ENCODE measurements at regions not wholly inside any gene's neighbourhood (a gene's known extent, or its start where the extent isn't known, plus 50 kb on each side); places are given as distances from the start of the nearest gene placed in this dataset.
"Not testable (repeated sequence)": the region's sequence is repeated elsewhere in the genome, so short reads cannot be mapped to it uniquely, and the experiment has no call there.

DNA sequence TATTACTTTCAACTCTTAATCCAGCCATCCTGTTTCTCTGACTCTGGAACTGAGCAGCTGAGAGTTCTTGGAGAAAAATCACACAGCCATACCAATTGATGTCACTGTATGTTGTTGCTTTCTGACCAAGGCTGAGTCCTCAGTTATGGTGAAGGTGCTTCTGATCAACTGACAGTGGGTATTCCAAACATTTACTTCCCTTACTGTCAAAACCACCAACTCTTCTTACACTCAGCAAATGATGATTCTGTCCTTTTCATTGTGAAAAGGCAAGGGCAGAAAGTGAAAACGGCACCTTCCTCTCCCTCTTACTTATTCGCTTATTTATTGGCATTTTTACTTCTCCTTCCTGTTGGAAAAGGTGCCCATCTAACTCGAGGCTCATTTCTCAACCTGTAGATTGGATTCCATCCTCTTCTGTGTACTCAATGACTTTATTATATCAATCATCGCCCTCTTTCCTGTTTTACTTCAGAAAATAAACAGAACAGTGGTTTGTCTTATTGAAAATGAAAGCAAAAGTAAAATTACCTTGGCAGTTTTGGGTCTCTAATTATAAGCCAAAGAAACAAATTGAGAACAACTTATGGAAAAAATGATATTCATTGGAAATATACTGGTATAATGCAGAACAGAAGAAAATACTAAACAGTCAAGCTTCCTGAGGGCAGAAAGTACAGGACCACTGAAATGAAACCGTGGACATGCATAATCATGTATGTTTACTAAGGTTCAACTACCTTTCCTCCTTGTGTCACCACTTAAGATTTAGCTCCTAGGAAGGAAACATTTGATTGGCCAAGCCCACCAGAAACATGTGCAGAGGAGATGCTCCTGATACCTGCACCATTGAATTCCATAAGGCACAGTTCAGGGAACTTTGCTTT lies 104.5 kb upstream of the CHD1 start:
- no peak for DNase-seq

DNA sequence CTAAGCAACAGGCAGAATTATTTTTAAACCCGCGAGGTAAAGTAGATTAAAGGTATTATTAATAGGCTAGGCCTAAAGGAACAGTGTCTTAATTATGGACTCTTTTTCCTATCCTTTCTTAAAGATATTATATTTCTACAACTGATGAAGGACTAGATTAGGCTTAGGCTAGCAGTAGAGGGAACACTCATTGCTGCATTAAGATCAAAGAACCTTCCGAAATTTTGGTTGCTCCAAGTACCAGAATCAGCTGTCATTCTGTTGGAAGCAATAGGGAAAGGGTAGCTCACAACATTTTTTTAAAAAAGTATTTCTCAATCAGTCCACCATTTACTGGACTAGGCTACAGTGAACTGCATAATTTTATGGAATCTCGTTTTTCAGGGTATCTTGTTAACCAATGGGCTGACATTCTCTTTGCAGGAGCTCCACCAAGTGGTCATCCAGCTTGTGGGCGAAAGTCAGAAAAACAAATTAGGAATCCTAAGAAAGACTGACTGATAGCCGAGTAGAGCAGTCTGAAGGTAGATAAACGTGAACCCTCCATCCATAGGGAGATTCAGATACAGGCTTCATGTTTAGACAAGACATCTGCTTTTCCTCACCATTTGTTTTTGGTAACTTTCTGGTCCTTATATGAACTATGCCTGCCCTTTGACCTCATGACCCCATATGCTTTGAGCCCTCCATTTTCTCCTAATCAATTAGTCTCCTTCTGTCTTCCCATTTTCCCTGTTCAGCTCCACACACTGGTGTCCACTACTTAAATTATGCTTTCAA lies 103.6 kb upstream of the CHD1 start:
- DNase-seq: peak; percentile 23

DNA sequence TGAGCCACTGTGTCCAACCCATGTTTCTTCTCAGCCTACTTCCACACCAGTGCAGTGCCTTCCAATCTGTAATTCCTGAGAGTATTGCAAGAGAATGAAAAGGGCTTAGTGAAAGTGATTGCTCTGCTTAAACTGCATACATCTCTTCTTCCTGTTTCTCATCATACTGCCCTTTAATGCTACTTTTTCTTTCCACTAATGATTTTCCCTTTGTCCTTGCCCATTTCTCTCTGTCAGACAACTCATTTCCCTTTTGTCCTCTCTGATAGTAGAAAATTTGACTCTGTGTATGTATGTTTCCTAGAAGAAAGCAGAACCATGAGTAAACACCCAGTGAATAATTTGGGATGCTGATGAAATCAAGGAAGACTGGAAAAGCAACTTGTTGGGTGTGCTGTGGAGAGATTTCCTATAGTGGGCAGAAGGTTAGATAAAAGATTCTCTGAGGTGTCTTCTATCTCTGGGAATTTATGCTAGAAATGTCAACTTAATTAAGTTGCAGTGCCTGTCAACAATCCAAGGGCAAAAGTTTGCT lies 102.2 kb upstream of the CHD1 start:
- no peak for DNase-seq

DNA sequence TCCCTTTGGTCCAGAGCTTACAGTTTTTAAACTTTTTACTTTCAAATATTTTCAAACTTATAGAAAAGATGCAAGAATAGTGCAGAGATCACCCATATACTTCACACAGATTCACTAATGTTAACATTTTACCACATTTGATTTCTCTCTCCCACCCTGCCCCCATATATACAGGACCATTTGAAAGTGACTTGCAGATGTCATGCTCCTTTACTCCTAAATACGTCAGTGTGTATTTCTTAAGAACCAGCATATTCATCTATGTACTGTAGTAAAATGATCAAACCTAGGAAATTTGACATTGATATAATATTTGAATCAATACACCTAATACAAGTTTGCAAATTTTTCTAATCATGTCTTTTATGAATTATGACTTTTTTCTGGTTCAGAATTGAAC lies 100.4 kb upstream of the CHD1 start:
- no peak for DNase-seq

DNA sequence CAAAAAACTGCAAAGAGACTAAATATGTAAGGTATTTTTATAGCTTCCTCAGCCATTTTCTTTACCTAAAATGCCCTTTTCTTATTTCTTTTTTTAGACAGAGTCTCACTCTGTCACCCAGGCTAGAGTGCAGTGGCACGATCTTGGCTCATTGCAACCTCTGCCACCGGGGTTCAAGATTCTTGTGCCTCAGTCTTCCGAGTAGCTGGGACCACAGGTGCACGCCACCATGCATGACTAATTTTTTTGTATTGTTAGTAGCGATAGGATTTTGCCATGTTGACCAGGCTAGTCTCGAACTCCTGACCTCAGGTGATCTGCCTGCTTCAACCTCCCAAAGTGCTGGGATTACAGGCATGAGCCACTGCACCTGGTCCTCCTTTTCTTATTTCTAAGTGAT lies 99.4 kb upstream of the CHD1 start:
- DNase-seq: not testable (repeated sequence)

DNA sequence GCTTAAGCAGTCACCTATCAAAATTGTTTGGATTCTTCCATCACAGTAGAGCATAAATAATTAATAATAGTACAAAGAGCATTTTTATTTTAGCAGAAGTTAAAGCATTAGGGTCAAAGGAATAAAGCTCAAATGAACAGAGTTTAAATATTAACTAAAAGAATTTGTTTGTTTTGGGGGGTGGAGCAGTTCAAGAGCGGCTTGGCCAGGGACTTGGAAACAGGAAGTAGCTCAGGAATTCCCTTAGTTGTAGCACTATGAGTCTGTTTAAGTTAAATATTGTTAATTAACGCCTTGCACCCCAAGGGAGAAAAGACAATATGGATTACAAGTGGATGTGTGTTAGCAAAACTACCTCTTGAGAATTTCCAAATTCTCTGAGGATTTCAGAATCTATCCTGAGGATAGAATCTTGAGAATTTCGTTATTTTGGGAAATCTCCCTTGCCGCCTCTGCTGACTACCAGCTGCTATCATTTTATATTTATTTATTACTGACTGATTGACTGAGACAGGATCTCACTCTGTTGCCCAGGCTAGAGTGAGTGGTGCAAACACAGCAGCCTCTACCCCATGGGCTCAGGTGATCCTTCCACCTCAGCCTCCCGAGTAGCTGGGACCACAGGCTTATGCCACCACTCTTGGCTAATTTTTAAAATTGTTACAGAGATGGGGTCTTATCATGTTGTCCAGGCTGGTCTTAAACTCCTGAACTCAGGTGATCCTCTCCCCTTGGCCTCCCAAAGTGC lies 96.7 kb upstream of the CHD1 start:
- DNase-seq: no peak

DNA sequence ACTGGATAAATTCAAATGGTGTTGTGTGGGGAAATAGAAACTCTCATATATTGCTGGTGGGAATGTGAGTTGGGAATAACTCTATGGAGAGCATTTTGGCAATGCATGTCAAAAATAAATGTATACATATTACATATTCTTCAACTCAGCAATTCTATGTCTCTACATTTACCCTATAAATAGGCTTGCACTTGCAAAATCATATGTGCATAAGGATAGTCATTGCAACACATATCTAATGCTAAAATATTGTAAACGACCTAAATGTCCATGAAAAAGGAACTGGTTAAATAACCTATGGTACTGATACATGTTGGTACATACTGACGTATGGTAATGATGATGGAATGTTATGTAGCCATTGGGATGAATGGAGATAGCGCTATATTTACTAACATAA lies 94.5 kb upstream of the CHD1 start:
- no peak for DNase-seq

DNA sequence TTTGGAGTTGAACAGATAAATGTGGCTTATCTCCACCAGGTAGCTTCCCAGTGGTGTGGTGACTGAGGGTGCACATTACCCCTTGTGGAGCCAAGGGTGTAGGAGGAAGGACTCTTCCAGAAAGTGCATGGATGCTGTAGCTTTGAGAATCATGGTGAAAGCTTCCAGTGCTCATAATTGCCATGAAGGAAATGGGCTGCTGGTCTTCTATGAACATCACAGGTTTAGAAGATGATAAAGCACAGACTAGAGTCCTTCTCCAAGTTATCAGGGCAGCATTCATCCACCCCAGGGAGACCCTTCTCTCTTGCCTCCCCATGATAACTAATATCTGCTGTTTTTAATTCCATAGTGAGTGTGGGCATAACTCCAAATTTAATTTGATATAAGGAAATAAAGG lies 93.4 kb upstream of the CHD1 start:
- no peak for DNase-seq

DNA sequence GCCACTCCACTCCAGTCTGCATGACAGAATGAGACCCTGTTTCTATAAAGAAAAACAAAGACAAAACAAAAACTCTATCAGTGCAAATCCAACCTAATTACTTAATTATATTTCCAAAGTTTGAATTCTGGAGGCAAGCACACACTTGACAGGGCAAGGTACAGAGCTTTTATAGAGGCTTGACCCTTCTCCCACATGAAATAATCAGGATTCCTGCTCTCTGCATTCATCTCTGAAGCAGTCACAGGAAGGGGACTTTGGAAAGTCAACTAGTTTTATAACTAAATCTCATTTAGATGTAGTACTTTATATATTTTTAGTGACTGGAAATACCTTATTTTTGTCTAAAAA lies 91.9 kb upstream of the CHD1 start:
- DNase-seq: no peak

DNA sequence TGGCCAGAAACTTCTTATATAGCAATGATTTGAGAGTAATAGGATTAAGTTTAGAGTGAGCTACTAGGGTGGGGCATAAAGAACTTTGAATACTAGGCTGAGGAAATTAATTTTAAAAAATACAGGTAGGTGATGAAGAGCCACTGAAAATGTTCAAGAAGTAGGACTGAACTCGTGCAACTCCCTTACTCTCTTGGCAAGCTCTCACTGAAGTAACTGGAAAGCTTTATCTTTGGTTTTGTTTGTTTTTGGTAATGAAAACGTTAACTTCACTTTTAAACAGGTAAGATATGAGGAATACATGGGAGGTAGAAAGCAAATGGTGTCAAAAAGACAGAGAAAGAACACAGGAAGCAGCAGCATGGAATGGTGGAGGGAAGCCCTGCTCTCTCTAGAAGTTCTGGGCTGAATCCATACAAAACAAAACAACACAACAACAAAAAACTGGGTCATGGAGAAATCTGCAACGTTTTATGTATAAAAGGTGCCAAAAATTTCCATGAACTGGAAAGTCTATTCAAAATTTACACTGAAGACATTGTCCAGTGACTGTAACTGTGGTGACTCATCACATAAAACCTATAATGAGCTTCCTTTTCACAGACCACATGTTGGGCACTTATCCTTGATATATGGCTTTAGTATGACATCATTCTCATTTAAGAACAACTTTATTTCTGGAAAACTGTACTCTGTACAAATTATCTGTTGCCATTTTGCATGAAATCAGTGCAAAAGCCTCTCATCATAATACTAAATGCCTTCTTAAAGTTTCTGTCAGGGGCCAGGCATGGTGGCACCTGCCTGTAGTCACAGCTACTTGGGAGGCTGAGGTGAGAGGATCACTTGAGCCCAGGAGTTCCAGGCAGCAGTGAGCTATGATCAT lies 91.2 kb upstream of the CHD1 start:
- DNase-seq: no peak

DNA sequence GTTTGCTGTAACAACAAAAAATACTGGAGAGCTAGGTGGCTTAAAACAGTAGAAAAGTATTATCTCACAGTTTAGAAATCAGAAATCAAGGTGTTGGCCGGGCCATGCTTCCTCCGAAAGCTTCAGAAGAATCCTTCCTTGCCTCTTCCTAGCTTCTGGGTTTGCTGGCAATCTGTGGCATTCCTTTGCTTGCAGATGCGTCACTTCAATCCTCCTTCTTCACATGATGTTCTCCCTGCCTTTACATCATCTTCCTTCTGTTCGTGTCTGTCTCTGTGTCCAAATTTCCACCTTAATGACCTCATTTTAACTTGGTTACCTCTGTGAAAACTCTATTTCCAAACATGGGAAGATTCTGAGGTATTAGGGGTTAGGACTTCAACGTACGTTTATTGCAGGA lies 90.4 kb upstream of the CHD1 start:
- no peak for DNase-seq

DNA sequence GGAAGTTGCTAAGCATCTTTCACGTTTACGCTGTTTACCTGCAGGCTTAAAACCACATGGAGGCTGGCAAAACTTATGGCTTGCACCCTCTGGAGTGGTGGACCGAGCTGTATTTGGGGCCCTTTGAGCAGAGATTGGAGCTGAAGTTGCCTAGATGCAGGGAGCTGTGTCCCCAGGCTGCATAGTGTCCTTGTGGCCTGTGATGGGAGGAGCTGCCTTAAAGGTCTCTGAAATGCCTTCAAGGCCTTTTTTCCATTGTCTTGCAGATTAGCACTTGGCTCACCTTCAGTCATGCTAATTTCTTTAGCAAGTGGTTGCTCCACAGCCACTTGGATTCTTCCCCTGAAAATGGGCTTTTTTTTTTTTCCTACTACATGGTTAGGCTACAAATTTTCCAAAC lies 81.5 kb upstream of the CHD1 start:
- DNase-seq: no peak

DNA sequence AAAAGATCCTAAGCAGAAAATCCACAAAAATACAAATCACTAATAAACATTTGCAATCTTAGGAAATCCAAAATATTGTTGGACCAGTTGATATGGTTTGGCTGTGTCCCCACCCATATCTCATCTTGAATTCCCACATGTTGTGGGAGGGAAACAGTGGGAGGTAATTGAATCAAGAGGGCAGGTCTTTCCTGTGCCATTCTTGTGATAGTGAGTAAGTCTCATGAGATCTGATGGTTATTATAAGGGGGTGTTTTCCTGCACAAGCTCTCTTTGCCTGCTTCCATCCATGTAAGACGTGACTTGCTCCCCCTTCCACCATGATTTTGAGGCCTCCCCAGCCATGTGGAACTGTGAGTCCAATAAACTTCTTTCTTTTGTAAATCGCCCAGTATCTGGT lies 79.2 kb upstream of the CHD1 start:
- not testable (repeated sequence) for DNase-seq

DNA sequence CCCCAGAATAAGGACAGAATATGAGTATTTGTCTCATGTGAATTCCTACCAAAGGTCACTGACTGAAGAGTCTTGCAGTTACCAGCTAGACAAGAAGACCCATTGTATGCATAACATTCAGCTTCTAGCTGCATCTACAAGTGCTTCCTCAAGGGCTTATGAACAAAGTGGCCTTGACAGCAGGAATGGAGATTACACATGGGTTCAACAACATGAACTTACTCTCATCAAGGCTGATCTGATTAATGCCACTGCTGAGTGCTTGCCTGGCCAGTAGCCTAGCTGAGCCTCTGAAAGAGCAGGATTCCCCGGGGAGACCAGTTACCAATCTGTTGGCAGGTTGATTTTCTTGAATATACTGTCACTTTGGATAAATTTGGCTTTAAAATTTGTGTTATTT lies 76.7 kb upstream of the CHD1 start:
- no peak for DNase-seq

DNA sequence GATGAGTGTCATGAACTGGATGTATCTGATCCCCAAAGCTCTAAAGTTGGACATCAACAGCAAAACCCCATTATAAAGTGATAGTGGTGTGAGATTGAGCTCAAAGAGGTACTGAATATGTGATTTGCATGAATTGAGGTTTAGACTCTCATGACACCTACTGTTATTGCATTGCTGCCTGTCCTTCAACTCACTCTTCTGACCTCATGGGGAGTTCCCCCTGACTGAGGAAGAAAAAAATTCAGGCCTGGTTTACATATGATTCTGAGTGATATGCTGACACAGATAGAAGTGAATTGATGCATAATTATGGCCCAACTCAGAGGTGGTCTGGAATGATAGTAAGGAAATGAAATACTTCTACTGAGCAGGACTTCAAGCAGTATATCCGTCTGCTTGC lies 76.2 kb upstream of the CHD1 start:
- DNase-seq: peak; percentile 12

DNA sequence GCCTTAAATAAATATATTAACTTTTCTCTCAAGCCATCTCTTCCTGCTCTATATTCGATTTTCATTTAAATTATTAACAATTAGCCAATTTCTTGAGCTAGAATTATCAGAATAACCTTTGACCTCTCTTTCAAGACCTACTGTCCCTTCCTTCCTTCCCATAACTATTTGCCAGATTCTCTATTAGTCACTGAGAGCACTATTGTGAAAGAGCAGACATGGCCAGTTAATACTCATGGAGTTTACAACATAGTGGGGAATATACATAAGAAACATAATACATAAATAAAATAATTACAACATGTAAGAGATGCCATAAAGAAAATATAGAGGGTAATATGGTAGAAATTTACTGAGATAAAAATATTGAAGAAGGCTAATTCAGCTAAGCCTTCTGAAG lies 72.1 kb upstream of the CHD1 start:
- no peak for DNase-seq

DNA sequence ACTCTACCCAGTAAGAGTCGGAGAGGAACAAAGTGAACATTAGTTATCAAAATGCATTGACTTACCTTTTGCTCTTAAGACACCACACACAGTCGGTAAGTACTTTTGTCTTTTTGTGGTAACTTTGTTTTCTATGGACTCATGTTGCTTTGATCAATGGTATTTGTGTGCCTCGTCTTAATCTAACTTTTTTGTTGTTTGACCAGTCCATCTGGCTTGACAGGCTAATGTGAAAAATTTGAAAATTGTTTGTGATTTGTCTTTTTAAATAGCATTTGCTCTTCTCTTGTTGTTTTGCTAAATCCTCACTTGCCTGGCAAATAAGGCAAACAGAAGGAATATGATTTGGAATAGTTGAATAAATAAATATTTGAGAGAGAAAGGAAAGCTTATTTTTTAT lies 71.4 kb upstream of the CHD1 start:
- no peak for DNase-seq

DNA sequence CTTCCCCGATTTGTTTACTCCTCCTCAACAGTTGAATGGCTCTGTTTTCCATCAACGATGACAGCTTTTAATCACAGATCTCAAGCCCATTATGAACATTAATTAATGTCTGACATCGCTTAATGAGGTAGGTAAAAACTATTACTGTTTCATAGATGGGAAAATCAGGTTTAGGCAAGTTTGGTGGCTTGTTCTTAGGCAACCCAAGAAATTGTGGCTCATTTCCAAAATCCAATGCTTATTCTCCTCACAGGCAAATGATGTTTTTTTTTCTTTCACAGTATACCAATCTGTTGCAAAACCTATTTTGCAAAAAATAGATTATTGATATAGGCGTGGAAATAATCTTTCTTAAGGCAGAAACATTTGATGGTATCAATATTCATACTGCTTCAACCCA lies 70.8 kb upstream of the CHD1 start:
- no peak for DNase-seq

DNA sequence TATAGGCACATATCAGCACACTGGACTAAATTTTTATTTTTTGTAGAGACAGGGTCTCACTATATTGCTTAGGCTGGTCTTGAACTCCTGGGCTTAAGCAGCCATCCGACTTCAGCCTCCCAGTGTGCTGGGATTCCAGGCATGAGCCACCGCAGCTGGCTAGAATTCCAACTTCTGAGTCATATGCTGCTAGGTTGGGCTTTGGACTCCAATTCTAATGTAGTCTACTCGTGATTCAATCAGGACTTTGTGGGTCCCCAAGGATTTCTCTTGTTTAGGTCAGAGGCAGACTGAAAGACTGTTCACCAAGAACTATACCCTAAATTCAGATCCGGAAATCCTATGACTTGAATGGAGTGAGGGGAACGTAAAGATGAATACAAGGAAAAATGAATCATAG lies 68.2 kb upstream of the CHD1 start:
- DNase-seq: no peak

DNA sequence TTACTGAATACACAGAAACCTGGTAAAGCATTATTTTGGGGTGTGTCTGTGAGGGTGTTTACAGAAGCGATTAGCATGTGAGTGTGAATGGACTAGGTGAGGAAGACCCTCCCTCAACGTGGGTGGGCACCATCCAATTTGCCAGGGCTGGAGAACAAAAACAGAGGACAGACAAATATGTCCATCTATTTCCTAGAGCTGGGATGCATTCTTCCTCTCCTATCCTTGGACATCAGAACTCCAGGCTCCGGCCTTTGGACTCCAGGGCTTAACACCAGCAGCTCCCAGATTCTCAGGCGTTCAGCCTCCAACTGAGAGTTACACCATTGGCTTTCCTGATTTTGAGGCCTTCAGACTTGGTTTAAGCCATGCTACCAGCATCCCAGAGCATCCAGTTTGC lies 65.8 kb upstream of the CHD1 start:
- DNase-seq: no peak

DNA sequence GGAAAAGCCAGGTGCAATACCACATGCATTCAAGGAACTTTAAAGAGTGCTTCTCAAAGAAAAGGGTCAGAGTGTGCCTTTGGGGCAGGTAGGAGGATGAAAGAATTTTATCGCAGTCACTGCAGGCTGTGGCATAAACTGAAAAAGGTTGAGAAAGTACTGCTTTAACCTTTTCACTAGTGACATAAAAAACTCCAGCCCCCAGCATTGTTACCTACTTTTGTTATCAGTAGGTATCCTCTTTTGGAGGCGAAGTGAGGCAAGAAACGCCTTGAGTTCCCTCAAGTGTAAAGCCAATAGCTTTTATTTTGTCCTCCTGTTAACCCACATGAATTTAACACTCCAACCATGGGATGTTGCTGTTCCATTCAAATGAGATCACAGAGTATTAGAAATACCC lies 64.7 kb upstream of the CHD1 start:
- no peak for DNase-seq

DNA sequence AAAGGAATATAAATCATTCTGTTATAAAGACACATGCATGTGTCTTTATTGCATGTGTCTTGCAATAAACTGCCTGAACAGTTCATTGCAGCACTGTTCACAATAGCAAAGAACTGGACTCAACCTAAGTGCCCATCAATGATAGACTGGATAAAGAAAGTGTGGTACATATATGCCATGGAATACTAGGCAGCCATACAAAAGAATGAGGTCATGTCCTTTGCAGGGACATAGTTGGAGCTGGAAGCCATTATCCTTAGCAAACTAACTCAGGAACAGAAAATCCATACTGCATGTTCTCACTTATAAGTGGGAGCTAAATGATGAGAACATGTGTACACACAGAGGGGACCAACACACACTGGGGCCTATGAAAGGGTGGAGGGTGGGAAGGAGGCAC lies 63.7 kb upstream of the CHD1 start:
- no peak for DNase-seq

DNA sequence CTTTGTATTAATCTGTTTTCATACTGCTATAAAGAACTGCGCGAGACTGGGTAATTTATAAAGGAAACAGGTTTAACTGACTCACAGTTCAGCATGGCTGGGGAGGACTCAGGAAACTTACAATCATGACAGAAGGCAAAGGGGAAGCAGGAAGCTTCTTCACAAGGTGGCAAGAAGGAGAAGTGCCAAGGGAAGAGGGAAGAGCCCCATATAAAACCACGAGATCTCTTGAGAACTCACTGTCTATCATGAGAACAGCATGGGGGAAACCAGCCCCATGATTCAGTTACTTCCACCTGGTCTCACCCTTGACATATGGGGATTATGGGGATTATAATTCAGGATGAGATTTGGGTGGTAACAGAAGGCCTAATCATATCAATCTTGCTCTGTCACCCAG lies 60.9 kb upstream of the CHD1 start:
- DNase-seq: no peak

Data from stimulated activated CD4-positive, alpha-beta T cell treated with anti-CD3 and anti-CD28 coated beads, Interleukin-4, amount 100 ng/mL, for 24 hours (primary cell).